PFSK-1 (cell line): ENCODE measurements at regions not wholly inside any gene's neighbourhood (a gene's known extent, or its start where the extent isn't known, plus 50 kb on each side); places are given as distances from the start of the nearest gene placed in this dataset.

Source experiments
- FOXP2 ChIP-seq: optimal IDR thresholded peaks from 2 replicates; pipeline ENCODE3; 2011; ENCODE audit warnings: borderline replicate concordance, control low read depth, inconsistent platforms; ENCODE audit not compliant: insufficient read depth; ENCODE audit errors: extremely low read length, extremely low read depth
- POLR2AphosphoS5 ChIP-seq: IDR thresholded peaks from 2 replicates; pipeline ENCODE4 v1.6.1; 2012; ENCODE audit warnings: low read depth, mild to moderate bottlenecking, control low read depth, low read length, moderate library complexity
- REST ChIP-seq, 2 experiments: IDR thresholded peaks; 2 replicates each; pipeline versions ENCODE4 v1.6.1 to v1.8.0; 2011 to 2012; ENCODE audit warnings: low read depth in 2 of 2, low read length in 2 of 2, control low read depth in 1 of 2, inconsistent platforms in 1 of 2, mild to moderate bottlenecking in 1 of 2, moderate library complexity in 1 of 2; ENCODE audit not compliant: insufficient read depth in 1 of 2
- SIN3A ChIP-seq: IDR thresholded peaks from 2 replicates; pipeline ENCODE4 v1.6.1; 2012; ENCODE audit warnings: mild to moderate bottlenecking, low read length, moderate library complexity, borderline replicate concordance; ENCODE audit not compliant: insufficient read depth
- TAF1 ChIP-seq: IDR thresholded peaks from 2 replicates; pipeline ENCODE4 v1.6.1; 2012; ENCODE audit warnings: low read length, control low read depth, borderline replicate concordance; ENCODE audit not compliant: insufficient read depth

- TF ChIP-seq FOXP2, result no peak
- no peak for TF ChIP-seq REST (IDR thresholded peaks at IDR 0.05; ENCODE audit: insufficient read depth in 1 of 2, low read depth in 2 of 2, low read length in 2 of 2)
- TF ChIP-seq POLR2AphosphoS5, result no peak
- TF ChIP-seq SIN3A, result no peak
- no peak for TF ChIP-seq TAF1
Observed at GRCh38 chr5:92081958-92082712, 699.0 kb upstream of the ARRDC3 start.

GRCh38 chr5:92070786-92071185 is 687.7 kb upstream of the ARRDC3 start:
- TF ChIP-seq REST (IDR thresholded peaks at IDR 0.05; ENCODE audit: insufficient read depth in 1 of 2, low read depth in 2 of 2, low read length in 2 of 2), result no peak
- no peak for TF ChIP-seq SIN3A
- TF ChIP-seq FOXP2, result no peak
- no peak for TF ChIP-seq TAF1
- TF ChIP-seq POLR2AphosphoS5, result no peak

- TF ChIP-seq POLR2AphosphoS5 (no peak), TAF1 (no peak), FOXP2 (no peak), SIN3A (no peak), REST (IDR thresholded peaks at IDR 0.05; ENCODE audit: insufficient read depth in 1 of 2, low read depth in 2 of 2, low read length in 2 of 2) (no peak)
Observed at GRCh38 chr5:92064993-92065392, 681.9 kb upstream of the ARRDC3 start.

GRCh38 chr5:92051741-92052140 is 668.6 kb upstream of the ARRDC3 start:
- TF ChIP-seq SIN3A (no peak), REST (IDR thresholded peaks at IDR 0.05; ENCODE audit: insufficient read depth in 1 of 2, low read depth in 2 of 2, low read length in 2 of 2) (no peak), TAF1 (no peak), FOXP2 (no peak), POLR2AphosphoS5 (no peak)

- TF ChIP-seq REST (IDR thresholded peaks at IDR 0.05; ENCODE audit: insufficient read depth in 1 of 2, low read depth in 2 of 2, low read length in 2 of 2) (no peak), TAF1 (no peak), POLR2AphosphoS5 (no peak), SIN3A (no peak), FOXP2 (no peak)
Observed at GRCh38 chr5:92050970-92051369, 667.9 kb upstream of the ARRDC3 start.
